Cardiac muscle cell (in vitro differentiated cells and primary cell): ENCODE measurements at regions not wholly inside any gene's neighbourhood (a gene's known extent, or its start where the extent isn't known, plus 50 kb on each side); places are given as distances from the start of the nearest gene placed in this dataset.
A peak's percentile ranks its signal among the peaks of the same experiment; 100 is the strongest.

Experiments
- DNase-seq, 2 donors: peaks; one replicate each; pipeline versions ENCODE4 v3.0.0 to v3.0.0-alpha.2; 2010 to 2017; ENCODE audit warnings: low read depth in 1 of 2, low spot score in 1 of 2
- H3K27ac ChIP-seq: fragments of 200-600 bp; sonication (generic); 2 replicates; pipeline ENCODE4 v1.5.1; 2016
- H3K27me3 ChIP-seq: fragments of 200-600 bp; sonication (generic); 2 replicates; pipeline ENCODE4 v1.6.0; 2016; ENCODE audit warnings: control low read depth
- H3K36me3 ChIP-seq: fragments of 200-600 bp; sonication (generic); 2 replicates; pipeline ENCODE4 v1.5.1; 2016; ENCODE audit warnings: control low read depth
- H3K4me1 ChIP-seq: fragments of 200-600 bp; sonication (generic); 2 replicates; pipeline ENCODE4 v1.8.1; 2017; ENCODE audit warnings: low read depth, mild to moderate bottlenecking, mixed run types
- H3K4me3 ChIP-seq: fragments of 200-600 bp; sonication (generic); 2 replicates; pipeline ENCODE4 v1.5.1; 2016; ENCODE audit warnings: mild to moderate bottlenecking
- H3K9me3 ChIP-seq: fragments of 200-600 bp; sonication (generic); 2 replicates; pipeline ENCODE4 v1.5.1; 2017; ENCODE audit warnings: low read depth, mild to moderate bottlenecking, control low read depth
- TF ChIP-seq, protein P1 (sequence below): IDR thresholded peaks from 2 replicates; pipeline ENCODE4 v1.5.1; 2012; ENCODE audit warnings: low read depth, mild to moderate bottlenecking, low read length

DNA sequence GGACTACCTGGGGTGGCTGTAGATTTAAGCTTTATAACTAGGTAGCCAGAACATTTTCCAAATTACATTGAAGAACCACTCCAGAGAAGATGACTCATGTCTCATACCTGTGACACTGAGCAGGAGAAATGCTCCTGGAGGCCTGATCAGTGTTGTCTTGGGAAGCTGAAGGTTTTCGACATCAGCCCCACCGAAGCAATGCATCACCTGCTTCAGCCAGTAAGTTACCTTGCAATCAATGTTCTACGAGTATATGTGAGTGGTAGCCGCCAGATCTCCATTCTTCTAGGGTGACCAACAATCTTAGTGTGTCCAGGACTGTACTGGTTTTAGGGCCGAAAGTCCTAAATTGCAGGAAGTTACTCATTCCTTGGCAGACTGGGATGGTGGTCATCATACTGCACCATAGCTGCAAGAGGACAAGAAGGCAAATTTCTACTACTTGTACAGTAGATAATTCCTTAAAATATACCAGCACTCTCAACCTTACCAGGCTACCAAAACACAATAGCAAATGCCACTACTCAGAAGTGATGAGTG is 109.3 kb upstream of the LINC00305 start:
- Histone ChIP-seq H3K27ac (no peak overlapping the region), H3K9me3 (no peaks in the 10 kb centered on the region), H3K4me1 (peaks cover 12% of the 10 kb centered on the region), H3K27me3 (no peaks in the 10 kb centered on the region), H3K4me3 (no peak overlapping the region), H3K36me3 (no peaks in the 10 kb centered on the region)
- TF ChIP-seq, protein P1, sequence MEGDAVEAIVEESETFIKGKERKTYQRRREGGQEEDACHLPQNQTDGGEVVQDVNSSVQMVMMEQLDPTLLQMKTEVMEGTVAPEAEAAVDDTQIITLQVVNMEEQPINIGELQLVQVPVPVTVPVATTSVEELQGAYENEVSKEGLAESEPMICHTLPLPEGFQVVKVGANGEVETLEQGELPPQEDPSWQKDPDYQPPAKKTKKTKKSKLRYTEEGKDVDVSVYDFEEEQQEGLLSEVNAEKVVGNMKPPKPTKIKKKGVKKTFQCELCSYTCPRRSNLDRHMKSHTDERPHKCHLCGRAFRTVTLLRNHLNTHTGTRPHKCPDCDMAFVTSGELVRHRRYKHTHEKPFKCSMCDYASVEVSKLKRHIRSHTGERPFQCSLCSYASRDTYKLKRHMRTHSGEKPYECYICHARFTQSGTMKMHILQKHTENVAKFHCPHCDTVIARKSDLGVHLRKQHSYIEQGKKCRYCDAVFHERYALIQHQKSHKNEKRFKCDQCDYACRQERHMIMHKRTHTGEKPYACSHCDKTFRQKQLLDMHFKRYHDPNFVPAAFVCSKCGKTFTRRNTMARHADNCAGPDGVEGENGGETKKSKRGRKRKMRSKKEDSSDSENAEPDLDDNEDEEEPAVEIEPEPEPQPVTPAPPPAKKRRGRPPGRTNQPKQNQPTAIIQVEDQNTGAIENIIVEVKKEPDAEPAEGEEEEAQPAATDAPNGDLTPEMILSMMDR: no peak
- no peak for DNase-seq

DNA sequence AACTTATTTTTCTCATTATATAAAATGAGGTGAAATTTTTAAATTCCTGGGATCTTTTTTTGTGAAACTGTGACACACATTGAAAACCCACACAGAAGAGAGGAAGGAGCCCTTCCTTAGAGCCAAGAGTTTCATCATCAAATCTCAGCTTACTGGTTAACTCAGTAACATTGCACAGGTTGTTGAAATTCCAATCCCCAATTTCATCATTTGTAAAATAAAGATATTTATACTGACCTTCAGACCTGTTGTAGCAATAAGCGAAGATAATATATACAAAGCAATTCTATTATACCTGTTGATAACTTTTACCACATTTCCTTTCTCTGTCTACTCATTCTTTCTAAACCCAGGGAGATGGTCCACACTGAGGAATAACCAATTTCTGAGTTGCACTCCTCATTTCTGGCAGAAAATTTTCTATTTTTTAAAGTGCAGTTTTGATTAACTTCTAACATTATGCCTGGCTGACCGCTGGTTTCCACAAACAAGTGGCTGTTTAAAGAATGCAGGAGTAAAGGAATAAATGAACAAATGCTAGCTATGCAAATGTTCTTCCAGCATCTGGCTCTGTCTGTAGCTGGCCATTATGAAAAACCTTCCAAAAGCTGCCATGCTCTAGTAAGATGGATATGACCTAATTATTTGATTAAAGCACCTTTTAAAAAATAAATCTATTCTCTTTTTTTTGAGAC is 105.7 kb upstream of the LINC00305 start:
- Histone ChIP-seq H3K9me3 (no peaks in the 10 kb centered on the region), H3K4me3 (no peak overlapping the region), H3K27me3 (no peaks in the 10 kb centered on the region), H3K27ac (peak overlapping the region; percentile 42), H3K4me1 (peaks cover 19% of the 10 kb centered on the region), H3K36me3 (no peaks in the 10 kb centered on the region)
- TF ChIP-seq, protein P1: no peak
- DNase-seq: no peak

DNA sequence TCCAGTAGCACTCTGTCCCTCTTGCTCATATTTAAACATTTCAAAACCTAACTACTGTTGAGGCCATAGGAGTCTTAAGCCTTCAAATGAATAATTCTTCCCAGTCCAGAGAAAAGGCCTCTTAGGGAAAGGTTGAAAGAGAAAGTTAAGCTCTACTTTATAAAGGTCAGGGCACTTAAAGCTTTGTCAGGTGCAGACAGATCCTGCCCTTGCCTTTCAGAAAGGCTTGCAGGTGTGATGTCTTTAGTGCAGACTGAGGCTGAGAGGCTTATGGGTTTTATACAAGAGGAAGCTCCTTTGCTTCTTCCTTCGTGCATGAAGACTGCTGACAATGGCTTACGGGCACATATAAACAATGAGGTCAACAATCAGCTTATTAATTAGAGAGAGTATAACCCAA is 105.0 kb upstream of the LINC00305 start:
- Histone ChIP-seq H3K9me3 (no peaks in the 10 kb centered on the region), H3K4me3 (no peak overlapping the region), H3K36me3 (no peaks in the 10 kb centered on the region), H3K4me1 (peaks cover 19% of the 10 kb centered on the region), H3K27ac (peak overlapping the region; percentile 42), H3K27me3 (no peaks in the 10 kb centered on the region)
- DNase-seq: peak in 1 of 2 donors; percentile 25
- TF ChIP-seq, protein P1: no peak

DNA sequence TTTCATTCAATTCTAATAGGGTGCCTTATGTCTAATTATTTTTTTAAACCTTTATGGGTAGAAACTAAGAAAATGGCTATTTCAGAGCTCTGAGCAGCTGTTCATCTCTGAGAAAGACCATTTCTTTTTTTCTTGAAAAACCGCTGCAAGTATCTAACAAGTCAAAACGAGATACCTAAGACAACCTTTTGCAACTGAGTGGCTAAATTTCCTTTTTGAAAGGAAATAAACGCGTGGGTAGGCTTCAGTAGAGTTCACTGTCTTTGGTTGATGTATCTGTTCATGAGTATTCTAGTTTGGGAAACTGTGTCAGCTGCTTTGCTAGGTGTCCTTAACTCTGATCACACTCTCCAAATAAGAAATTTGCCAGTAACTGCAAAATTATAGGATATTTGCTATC is 104.3 kb upstream of the LINC00305 start:
- Histone ChIP-seq H3K27me3 (no peaks in the 10 kb centered on the region), H3K4me1 (peaks cover 19% of the 10 kb centered on the region), H3K9me3 (no peaks in the 10 kb centered on the region), H3K36me3 (no peaks in the 10 kb centered on the region), H3K4me3 (no peak overlapping the region), H3K27ac (peak overlapping the region; percentile 42)
- no peak for DNase-seq
- TF ChIP-seq, protein P1: no peak

DNA sequence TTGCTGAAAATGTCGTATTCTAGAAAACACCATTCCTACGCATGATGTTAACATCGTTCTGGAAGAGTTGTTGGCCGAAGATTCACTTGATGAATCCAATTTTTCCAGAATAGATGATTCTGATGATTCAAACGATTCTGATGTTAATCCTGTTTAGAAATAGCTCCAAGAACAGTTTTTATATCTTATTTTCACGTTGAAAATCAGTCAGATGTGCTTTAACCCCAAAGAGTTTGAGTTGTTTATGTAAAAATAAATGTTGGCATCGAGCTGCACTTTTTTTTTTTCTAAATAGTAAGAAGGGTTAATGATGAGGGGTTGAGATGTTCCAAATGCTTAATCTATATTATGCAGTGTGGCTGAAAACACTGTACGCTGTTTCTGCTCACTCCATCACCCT is 99.9 kb upstream of the LINC00305 start:
- no peak overlapping the region for H3K4me3 ChIP-seq
- no peaks in the 10 kb centered on the region for H3K9me3 ChIP-seq
- no peaks in the 10 kb centered on the region for H3K36me3 ChIP-seq
- H3K27me3 ChIP-seq: no peaks in the 10 kb centered on the region
- no peak overlapping the region for H3K27ac ChIP-seq
- TF ChIP-seq, protein P1: no peak
- peaks cover 14% of the 10 kb centered on the region for H3K4me1 ChIP-seq
- no peak for DNase-seq
